Neuron (in vitro differentiated cells): ENCODE measurements at regions not wholly inside any gene's neighbourhood (a gene's known extent, or its start where the extent isn't known, plus 50 kb on each side); places are given as distances from the start of the nearest gene placed in this dataset.
"Not testable (repeated sequence)": the region's sequence is repeated elsewhere in the genome, so short reads cannot be mapped to it uniquely, and the experiment has no call there.

Experiments
- H2AFZ ChIP-seq: one replicate; pipeline ENCODE4 v1.6.1; 2013; ENCODE audit warnings: low read depth, mild to moderate bottlenecking, inconsistent platforms, low read length, moderate library complexity
- H3K27me3 ChIP-seq: one replicate; pipeline ENCODE4 v1.6.1; 2013; ENCODE audit warnings: low read length; ENCODE audit not compliant: insufficient read depth
- H3K36me3 ChIP-seq: one replicate; pipeline ENCODE4 v1.6.1; 2013; ENCODE audit warnings: low read length; ENCODE audit not compliant: insufficient read depth
- H3K4me1 ChIP-seq: one replicate; pipeline ENCODE4 v1.6.1; 2013; ENCODE audit warnings: low read length; ENCODE audit not compliant: insufficient read depth
- H3K4me3 ChIP-seq: 2 replicates; pipeline ENCODE4 v1.5.1; 2013; ENCODE audit warnings: mild to moderate bottlenecking, low read length, moderate library complexity
- H3K9me3 ChIP-seq: one replicate; pipeline ENCODE4 v1.6.1; 2013; ENCODE audit warnings: low read length

GRCh38 chr4:166153548-166153947 is 280.5 kb downstream of the TLL1 start:
- H3K4me3 ChIP-seq, result no peak overlapping the region
- no peaks in the 10 kb centered on the region for H3K9me3 ChIP-seq
- no peaks in the 10 kb centered on the region for H3K36me3 ChIP-seq
- H3K4me1 ChIP-seq, result no peaks in the 10 kb centered on the region
- no peaks in the 10 kb centered on the region for H3K27me3 ChIP-seq
- H2AFZ ChIP-seq, result no peak overlapping the region

- no peak overlapping the region for H3K4me3 ChIP-seq
- H3K4me1 ChIP-seq, result no peaks in the 10 kb centered on the region
- no peaks in the 10 kb centered on the region for H3K27me3 ChIP-seq
- no peaks in the 10 kb centered on the region for H3K9me3 ChIP-seq
- H2AFZ ChIP-seq, result no peak overlapping the region
- H3K36me3 ChIP-seq, result no peaks in the 10 kb centered on the region
These were observed 289.3 kb downstream of the TLL1 start for GRCh38 chr4:166162327-166162726.

GRCh38 chr4:166165829-166166420 is 292.9 kb downstream of the TLL1 start:
- no peaks in the 10 kb centered on the region for H3K9me3 ChIP-seq
- no peaks in the 10 kb centered on the region for H3K27me3 ChIP-seq
- no peaks in the 10 kb centered on the region for H3K36me3 ChIP-seq
- no peak overlapping the region for H2AFZ ChIP-seq
- H3K4me1 ChIP-seq, result no peaks in the 10 kb centered on the region
- H3K4me3 ChIP-seq, result no peak overlapping the region

GRCh38 chr4:166169111-166169510 is 296.1 kb downstream of the TLL1 start:
- no peaks in the 10 kb centered on the region for H3K36me3 ChIP-seq
- no peaks in the 10 kb centered on the region for H3K27me3 ChIP-seq

GRCh38 chr4:166172619-166173018 is 299.6 kb downstream of the TLL1 start:
- Histone ChIP-seq H3K36me3 (no peaks in the 10 kb centered on the region), H3K4me3 (no peak overlapping the region), H3K4me1 (no peaks in the 10 kb centered on the region), H2AFZ (no peak overlapping the region), H3K27me3 (no peaks in the 10 kb centered on the region), H3K9me3 (no peaks in the 10 kb centered on the region)

More at GRCh38 chr4:166169111-166169510, 296.1 kb downstream of the TLL1 start:
- Histone ChIP-seq H3K9me3 (no peaks in the 10 kb centered on the region), H3K4me1 (no peaks in the 10 kb centered on the region), H2AFZ (no peak overlapping the region), H3K4me3 (no peak overlapping the region)

- H3K4me1 ChIP-seq, result no peaks in the 10 kb centered on the region
- no peaks in the 10 kb centered on the region for H3K36me3 ChIP-seq
- no peaks in the 10 kb centered on the region for H3K27me3 ChIP-seq
- no peak overlapping the region for H3K4me3 ChIP-seq
- no peaks in the 10 kb centered on the region for H3K9me3 ChIP-seq
- no peak overlapping the region for H2AFZ ChIP-seq
These were observed 301.9 kb downstream of the TLL1 start for GRCh38 chr4:166174717-166175490.

GRCh38 chr4:166182145-166182544 is 309.1 kb downstream of the TLL1 start:
- no peak overlapping the region for H2AFZ ChIP-seq
- H3K27me3 ChIP-seq, result no peaks in the 10 kb centered on the region
- H3K4me1 ChIP-seq, result no peaks in the 10 kb centered on the region
- no peaks in the 10 kb centered on the region for H3K9me3 ChIP-seq
- no peaks in the 10 kb centered on the region for H3K36me3 ChIP-seq
- H3K4me3 ChIP-seq, result no peak overlapping the region

GRCh38 chr4:166195101-166195500 is 322.1 kb downstream of the TLL1 start:
- H3K9me3 ChIP-seq, result no peaks in the 10 kb centered on the region
- no peaks in the 10 kb centered on the region for H3K36me3 ChIP-seq
- H3K4me1 ChIP-seq, result no peaks in the 10 kb centered on the region
- H2AFZ ChIP-seq, result no peak overlapping the region
- no peak overlapping the region for H3K4me3 ChIP-seq
- H3K27me3 ChIP-seq, result no peaks in the 10 kb centered on the region

- Histone ChIP-seq H3K27me3 (no peaks in the 10 kb centered on the region), H3K9me3 (no peaks in the 10 kb centered on the region), H3K4me3 (no peak overlapping the region), H3K4me1 (no peaks in the 10 kb centered on the region), H2AFZ (no peak overlapping the region), H3K36me3 (no peaks in the 10 kb centered on the region)
These were observed 324.1 kb downstream of the TLL1 start for GRCh38 chr4:166197166-166197565.

- Histone ChIP-seq H3K4me1 (no peaks in the 10 kb centered on the region), H3K27me3 (no peaks in the 10 kb centered on the region)
These were observed 325.0 kb downstream of the TLL1 start for GRCh38 chr4:166198041-166198440.

GRCh38 chr4:166198516-166199310 is 325.7 kb downstream of the TLL1 start:
- H3K27me3 ChIP-seq, result no peaks in the 10 kb centered on the region
- no peaks in the 10 kb centered on the region for H3K36me3 ChIP-seq
- H3K9me3 ChIP-seq, result no peaks in the 10 kb centered on the region
- H3K4me1 ChIP-seq, result no peaks in the 10 kb centered on the region
- no peak overlapping the region for H3K4me3 ChIP-seq
- H2AFZ ChIP-seq, result no peak overlapping the region

More at GRCh38 chr4:166198041-166198440, 325.0 kb downstream of the TLL1 start:
- Histone ChIP-seq H3K9me3 (no peaks in the 10 kb centered on the region), H2AFZ (no peak overlapping the region), H3K36me3 (no peaks in the 10 kb centered on the region), H3K4me3 (no peak overlapping the region)

- no peak overlapping the region for H3K4me3 ChIP-seq
- no peaks in the 10 kb centered on the region for H3K36me3 ChIP-seq
- H3K4me1 ChIP-seq, result no peaks in the 10 kb centered on the region
- no peaks in the 10 kb centered on the region for H3K9me3 ChIP-seq
- H3K27me3 ChIP-seq, result no peaks in the 10 kb centered on the region
- no peak overlapping the region for H2AFZ ChIP-seq
These were observed 330.0 kb downstream of the TLL1 start for GRCh38 chr4:166202991-166203390.

GRCh38 chr4:166212326-166212725 is 339.3 kb downstream of the TLL1 start:
- H2AFZ ChIP-seq, H3K4me3 ChIP-seq, H3K27me3 ChIP-seq, H3K36me3 ChIP-seq, H3K4me1 ChIP-seq, H3K9me3 ChIP-seq: not testable (repeated sequence)
